Spinal cord (tissue), 9 donors: ENCODE measurements at regions not wholly inside any gene's neighbourhood (a gene's known extent, or its start where the extent isn't known, plus 50 kb on each side); places are given as distances from the start of the nearest gene placed in this dataset.
A peak's percentile ranks its signal among the peaks of the same experiment; 100 is the strongest.

Source experiments
- DNase-seq, 6 donors: peaks; one replicate each; pipeline versions ENCODE4 v3.0.0 to v3.0.0-alpha.2; 2013 to 2015; ENCODE audit warnings: low spot score in 6 of 6, low read depth in 4 of 6
- H3K27ac ChIP-seq: one replicate; pipeline ENCODE4 v1.5.1; 2013; ENCODE audit warnings: low read depth, low read length, control low read depth
- H3K27me3 ChIP-seq: one replicate; pipeline ENCODE4 v1.6.1; 2013; ENCODE audit warnings: low read length; ENCODE audit not compliant: control insufficient read depth, insufficient read depth
- H3K36me3 ChIP-seq: one replicate; pipeline ENCODE4 v1.6.1; 2013; ENCODE audit warnings: low read length; ENCODE audit not compliant: control insufficient read depth, insufficient read depth
- H3K4me1 ChIP-seq: one replicate; pipeline ENCODE4 v1.6.1; 2013; ENCODE audit warnings: low read length; ENCODE audit not compliant: control insufficient read depth, insufficient read depth
- H3K4me3 ChIP-seq: one replicate; pipeline ENCODE4 v1.5.1; 2013; ENCODE audit warnings: low read depth, low read length, control low read depth
- H3K9me3 ChIP-seq: one replicate; pipeline ENCODE4 v1.6.1; 2013; ENCODE audit warnings: low read length; ENCODE audit not compliant: control insufficient read depth, insufficient read depth
- WGBS: methylation state at CpG from one replicate; pipeline ENCODE4 v1.1.5; 2013; ENCODE audit warnings: missing lambda C conversion rate; ENCODE audit not compliant: insufficient coverage; 5-methylcytosine and 5-hydroxymethylcytosine counted together
- donor health status: healthy.

GRCh38 chr18:75926811-75927210 is 499.3 kb upstream of the SMIM21 start:
- DNase-seq, result no peak
- Histone ChIP-seq H3K4me3 (no peak overlapping the region), H3K9me3 (no peaks in the 10 kb centered on the region), H3K36me3 (no peaks in the 10 kb centered on the region), H3K4me1 (no peaks in the 10 kb centered on the region), H3K27ac (no peak overlapping the region), H3K27me3 (no peaks in the 10 kb centered on the region)
- WGBS, result 90% methylated on average over 2 of the region's 6 CpGs

- 43% methylated on average over 3 of the region's 4 CpGs for WGBS
- H3K4me3 ChIP-seq, result no peak overlapping the region
- no peak overlapping the region for H3K27ac ChIP-seq
- no peaks in the 10 kb centered on the region for H3K4me1 ChIP-seq
- H3K27me3 ChIP-seq, result no peaks in the 10 kb centered on the region
- peak in 1 of 6 donors; percentile 77 for DNase-seq
- H3K36me3 ChIP-seq, result no peaks in the 10 kb centered on the region
- H3K9me3 ChIP-seq, result no peaks in the 10 kb centered on the region
Measured at GRCh38 chr18:75923169-75923568, 495.7 kb upstream of the SMIM21 start.

- DNase-seq, result no peak
- H3K4me1 ChIP-seq, result peaks cover 9% of the 10 kb centered on the region
- H3K36me3 ChIP-seq, result no peaks in the 10 kb centered on the region
- no peaks in the 10 kb centered on the region for H3K27me3 ChIP-seq
- H3K9me3 ChIP-seq, result no peaks in the 10 kb centered on the region
- peak overlapping the region; percentile 30 for H3K4me3 ChIP-seq
- H3K27ac ChIP-seq, result no peak overlapping the region
- 10% methylated on average over 8 of the region's 18 CpGs for WGBS
Measured at GRCh38 chr18:75916624-75916982, 489.1 kb upstream of the SMIM21 start.

GRCh38 chr18:75915941-75916623 is 488.6 kb upstream of the SMIM21 start:
- Histone ChIP-seq H3K4me3 (peak overlapping the region; percentile 30), H3K4me1 (peaks cover 9% of the 10 kb centered on the region), H3K9me3 (no peaks in the 10 kb centered on the region), H3K27me3 (no peaks in the 10 kb centered on the region), H3K27ac (no peak overlapping the region), H3K36me3 (no peaks in the 10 kb centered on the region)
- under 1% methylated on average over 77 of the region's 77 CpGs for WGBS
- peak; percentile 53 to 93 (median 74) for DNase-seq

- DNase-seq, result peak in 1 of 6 donors; percentile 73
- Histone ChIP-seq H3K27me3 (no peaks in the 10 kb centered on the region), H3K27ac (no peak overlapping the region), H3K4me1 (peaks cover 9% of the 10 kb centered on the region), H3K9me3 (no peaks in the 10 kb centered on the region), H3K4me3 (no peak overlapping the region), H3K36me3 (no peaks in the 10 kb centered on the region)
- WGBS, result no CpG with 5 or more reads among the region's 2 CpGs
Measured at GRCh38 chr18:75912829-75913228, 485.3 kb upstream of the SMIM21 start.

GRCh38 chr18:75904416-75904815 is 476.9 kb upstream of the SMIM21 start:
- H3K4me1 ChIP-seq, result no peaks in the 10 kb centered on the region
- no peaks in the 10 kb centered on the region for H3K27me3 ChIP-seq
- no peak for DNase-seq
- no peak overlapping the region for H3K4me3 ChIP-seq
- WGBS, result 97% methylated on average over 15 of the region's 15 CpGs
- no peaks in the 10 kb centered on the region for H3K36me3 ChIP-seq
- H3K27ac ChIP-seq, result no peak overlapping the region
- no peaks in the 10 kb centered on the region for H3K9me3 ChIP-seq

GRCh38 chr18:75898651-75899050 is 471.1 kb upstream of the SMIM21 start:
- Histone ChIP-seq H3K27ac (no peak overlapping the region), H3K36me3 (no peaks in the 10 kb centered on the region), H3K9me3 (no peaks in the 10 kb centered on the region), H3K27me3 (no peaks in the 10 kb centered on the region), H3K4me3 (no peak overlapping the region), H3K4me1 (no peaks in the 10 kb centered on the region)
- no peak for DNase-seq
- WGBS, result 79% methylated on average over 3 of the region's 4 CpGs

- DNase-seq, result no peak
- 89% methylated on average over 3 of the region's 7 CpGs for WGBS
- no peak overlapping the region for H3K4me3 ChIP-seq
Measured at GRCh38 chr18:75897386-75897785, 469.9 kb upstream of the SMIM21 start.

GRCh38 chr18:75896865-75897264 is 469.4 kb upstream of the SMIM21 start:
- DNase-seq, result peak in 5 of 6 donors; percentile 22 to 94 (median 52)
- no peak overlapping the region for H3K27ac ChIP-seq
- no peaks in the 10 kb centered on the region for H3K36me3 ChIP-seq
- H3K4me3 ChIP-seq, result no peak overlapping the region
- 26% methylated on average over 5 of the region's 5 CpGs for WGBS
- no peaks in the 10 kb centered on the region for H3K9me3 ChIP-seq
- H3K27me3 ChIP-seq, result no peaks in the 10 kb centered on the region
- H3K4me1 ChIP-seq, result no peaks in the 10 kb centered on the region

More at GRCh38 chr18:75897386-75897785, 469.9 kb upstream of the SMIM21 start:
- no peaks in the 10 kb centered on the region for H3K9me3 ChIP-seq
- H3K27ac ChIP-seq, result no peak overlapping the region
- no peaks in the 10 kb centered on the region for H3K4me1 ChIP-seq
- no peaks in the 10 kb centered on the region for H3K36me3 ChIP-seq
- no peaks in the 10 kb centered on the region for H3K27me3 ChIP-seq

GRCh38 chr18:75895135-75895534 is 467.6 kb upstream of the SMIM21 start:
- Histone ChIP-seq H3K27me3 (no peaks in the 10 kb centered on the region), H3K36me3 (no peaks in the 10 kb centered on the region), H3K27ac (no peak overlapping the region), H3K9me3 (no peaks in the 10 kb centered on the region), H3K4me3 (no peak overlapping the region), H3K4me1 (no peaks in the 10 kb centered on the region)
- no CpG with 5 or more reads among the region's 4 CpGs for WGBS
- no peak for DNase-seq
